HG03280 (cell line): ENCODE measurements at regions not wholly inside any gene's neighbourhood (a gene's known extent, or its start where the extent isn't known, plus 50 kb on each side); places are given as distances from the start of the nearest gene placed in this dataset.

ENCODE experiments used
- ATAC-seq: cut with Tn5 transposase; IDR thresholded peaks from one replicate; pipeline ENCODE4 v1.9.1; 2021; ENCODE audit warnings: mild to moderate bottlenecking, moderate library complexity; ENCODE audit not compliant: unreplicated experiment

DNA sequence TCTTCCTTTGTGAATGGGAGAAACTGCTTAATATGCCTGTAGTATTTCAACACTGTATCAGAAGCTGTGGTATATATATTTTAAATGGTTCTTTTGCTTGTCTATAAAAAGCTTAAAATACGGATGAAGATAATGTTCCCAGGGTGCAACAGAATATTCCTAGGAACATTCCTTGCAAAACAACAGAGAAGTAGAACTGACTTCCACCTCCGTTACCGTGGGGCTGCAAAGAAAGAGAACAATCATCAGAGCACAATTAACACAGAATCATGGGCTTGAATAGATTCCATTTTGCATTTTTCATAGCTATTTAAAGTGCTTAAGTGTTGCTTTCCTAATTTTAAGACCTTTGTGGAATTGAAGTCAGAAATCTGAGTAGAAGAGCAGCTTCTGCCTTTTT is 1227.7 kb downstream of the EFNB2 start:
- no peak for ATAC-seq

DNA sequence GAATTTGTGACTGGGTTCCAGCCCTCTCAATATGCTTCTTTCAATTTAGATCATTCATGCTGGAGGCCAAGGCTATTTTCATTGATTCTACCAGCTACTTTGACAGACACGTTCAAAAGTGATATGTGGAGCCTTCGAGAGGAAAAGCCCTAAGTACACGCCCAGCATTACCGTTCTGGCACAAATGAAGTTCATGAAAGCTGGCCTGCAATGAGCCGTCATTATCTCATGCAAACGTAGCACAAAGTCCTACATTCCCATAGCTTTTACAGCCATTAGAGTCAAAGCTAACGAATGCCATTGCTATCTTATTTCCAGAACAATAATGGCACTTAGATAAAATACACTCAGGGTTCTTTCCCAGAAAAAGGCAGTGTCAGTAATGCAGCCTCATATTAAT is 1237.6 kb downstream of the EFNB2 start:
- ATAC-seq, result no peak

DNA sequence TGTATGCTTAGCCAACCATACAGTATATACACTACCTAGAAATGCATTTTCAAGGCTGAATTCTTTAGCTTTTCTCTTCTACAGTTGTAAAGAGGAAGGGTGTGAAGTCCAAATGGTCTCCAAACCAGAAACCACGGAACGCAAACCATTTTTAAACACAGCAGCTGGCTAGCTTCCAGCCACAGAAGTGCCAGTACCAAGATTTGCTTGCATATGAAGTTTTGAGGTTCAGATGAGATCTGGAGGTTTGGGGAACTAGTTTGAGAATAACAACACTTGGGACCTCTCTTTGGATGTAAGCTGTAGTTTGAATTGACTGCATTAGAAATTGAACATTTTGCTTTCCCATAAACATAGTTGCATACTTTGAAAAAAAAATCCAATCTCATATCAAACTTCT is 1243.5 kb downstream of the EFNB2 start:
- no peak for ATAC-seq

DNA sequence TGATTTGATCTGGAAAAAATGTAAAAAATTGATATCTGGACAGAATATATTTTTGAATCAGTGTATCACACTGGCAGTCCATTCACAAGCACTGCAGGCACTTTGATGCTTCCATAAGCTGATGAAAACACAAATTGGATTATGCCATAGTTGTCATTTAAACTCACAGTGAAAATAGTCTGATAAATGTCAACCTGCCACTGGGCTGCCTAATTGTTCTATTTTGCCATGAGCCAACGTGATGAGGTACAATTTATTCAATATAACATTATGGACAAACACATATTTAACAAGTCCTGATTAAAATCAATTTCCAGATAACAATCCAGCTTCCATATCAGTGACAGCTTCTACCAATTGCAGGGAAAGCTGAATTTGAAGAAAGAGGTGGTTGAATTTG is 1244.9 kb downstream of the EFNB2 start:
- no peak for ATAC-seq

DNA sequence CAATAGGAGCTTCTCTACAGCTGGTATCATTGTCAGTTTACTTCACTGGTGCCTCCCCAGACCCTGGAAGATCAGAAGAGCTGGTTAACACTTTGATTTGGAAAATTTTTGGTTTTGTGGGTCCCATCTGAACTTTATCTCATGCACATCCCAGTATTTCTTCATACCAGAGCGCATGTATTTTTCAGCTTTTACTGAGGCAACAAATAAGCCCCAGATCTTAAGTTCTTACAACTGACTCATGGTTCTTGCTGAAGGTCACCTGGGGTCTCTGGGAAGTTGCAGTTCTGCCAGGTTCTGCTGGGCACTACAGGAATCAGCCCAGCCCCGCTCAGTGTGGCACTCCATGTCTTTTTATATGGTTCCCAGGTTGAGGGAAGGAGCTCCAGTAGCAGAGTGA is 1249.9 kb downstream of the EFNB2 start:
- no peak for ATAC-seq

DNA sequence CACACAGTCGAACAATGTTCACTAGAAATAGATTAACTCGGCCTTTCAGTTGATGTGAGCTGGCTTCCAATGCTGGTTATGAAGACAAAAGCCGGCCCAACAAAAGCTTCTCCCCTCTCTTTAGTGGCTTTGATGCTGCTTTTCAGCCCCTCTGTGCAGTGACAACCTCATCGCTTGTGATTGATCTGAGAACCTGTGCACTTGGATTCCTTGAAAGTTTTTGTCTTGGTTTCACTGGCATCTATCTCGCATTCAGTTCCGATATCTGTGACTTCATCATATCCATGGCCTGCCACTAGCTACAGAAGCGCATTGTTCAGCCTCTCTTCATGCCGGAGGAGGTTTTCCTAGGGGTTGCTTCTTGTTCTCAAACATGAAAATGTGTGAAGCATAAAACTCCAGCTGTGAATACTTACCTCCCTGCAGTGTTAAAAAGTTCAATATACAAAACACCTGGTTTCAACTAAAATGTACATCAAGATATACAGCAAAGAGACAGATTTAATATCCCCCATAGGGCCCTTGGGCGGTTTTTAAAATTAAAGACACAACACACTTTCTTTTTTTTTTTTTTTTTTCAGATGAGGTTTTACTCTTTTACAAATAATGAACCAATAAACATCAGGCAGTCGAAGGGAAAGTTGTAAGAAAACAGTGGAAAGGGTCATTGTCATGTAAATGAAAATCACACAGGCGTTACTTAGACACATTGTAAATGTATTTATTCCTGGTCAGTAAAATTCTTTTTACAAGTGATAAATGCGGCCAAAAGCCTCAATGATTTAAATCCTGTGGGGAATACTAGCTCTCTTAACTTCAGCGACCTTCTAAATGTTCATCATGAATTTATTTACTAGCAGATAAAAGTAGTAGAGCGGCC is 1252.8 kb downstream of the EFNB2 start:
- ATAC-seq, result no peak

DNA sequence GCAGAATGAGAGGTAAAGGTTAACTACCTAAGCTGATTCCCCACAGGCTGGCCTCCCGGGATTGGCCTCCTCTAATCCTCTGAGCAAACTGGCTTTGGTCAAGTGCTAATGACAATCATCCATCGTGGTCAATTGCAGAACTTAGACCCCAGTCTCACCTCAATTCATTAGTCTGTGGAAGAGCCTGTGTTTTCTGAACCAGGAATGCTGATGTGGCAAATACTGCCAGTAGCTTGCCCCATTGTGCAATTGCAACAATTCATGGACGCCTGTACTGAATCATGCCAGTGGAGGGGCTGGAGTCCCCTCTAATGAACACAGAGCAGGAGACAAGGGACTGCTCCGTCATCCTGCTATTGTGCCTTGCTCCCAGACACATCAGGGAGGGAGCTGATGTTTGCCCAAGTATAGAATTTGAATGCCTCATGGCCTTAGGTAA is 1256.5 kb downstream of the EFNB2 start:
- no peak for ATAC-seq

DNA sequence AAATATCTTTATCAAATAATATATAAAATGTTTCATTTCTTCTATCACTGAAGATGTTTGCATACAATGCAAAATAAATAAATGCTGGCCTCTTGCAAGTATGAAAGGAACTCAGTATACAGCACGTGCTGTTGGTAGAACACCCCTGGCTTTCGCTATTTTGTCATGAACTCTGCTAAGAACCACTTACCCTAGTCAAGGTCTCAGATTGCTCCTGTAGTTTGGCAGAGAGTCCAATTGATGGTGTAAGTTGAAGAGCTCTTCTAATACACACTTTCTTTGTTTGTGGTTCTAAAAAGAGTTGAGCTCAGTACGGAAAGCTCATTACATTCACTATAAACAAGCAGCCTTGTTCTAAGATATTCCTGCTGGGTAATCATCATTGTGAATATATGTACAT is 1258.9 kb downstream of the EFNB2 start:
- no peak for ATAC-seq

DNA sequence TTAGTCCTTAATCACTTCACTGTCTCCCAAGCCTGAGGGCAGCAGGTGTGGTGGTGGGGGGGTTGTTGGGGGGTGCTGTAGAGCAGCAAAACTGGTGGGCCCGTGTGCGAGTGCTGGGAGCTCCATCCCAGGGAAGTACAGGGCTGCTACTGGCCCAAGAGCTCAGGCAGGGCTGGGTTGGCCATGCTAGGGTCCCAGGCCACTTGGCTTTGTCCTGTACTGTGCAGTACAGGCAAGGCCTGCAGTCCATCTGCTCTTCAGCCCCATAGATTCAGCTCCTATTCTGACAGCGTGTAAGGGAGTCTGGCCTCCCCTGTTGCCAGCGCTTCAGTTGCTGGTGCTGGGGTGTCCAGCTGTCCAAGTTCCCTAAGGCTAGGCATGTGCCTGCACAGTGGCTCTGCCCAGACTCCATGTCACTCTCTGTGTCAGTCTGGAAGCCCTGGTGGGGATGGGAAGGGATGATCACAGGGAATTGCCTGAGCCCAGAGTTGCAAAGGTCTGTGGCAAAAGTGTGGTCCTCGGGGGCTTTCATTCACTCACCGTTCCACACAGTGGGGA is 1261.7 kb downstream of the EFNB2 start:
- ATAC-seq, result no peak

DNA sequence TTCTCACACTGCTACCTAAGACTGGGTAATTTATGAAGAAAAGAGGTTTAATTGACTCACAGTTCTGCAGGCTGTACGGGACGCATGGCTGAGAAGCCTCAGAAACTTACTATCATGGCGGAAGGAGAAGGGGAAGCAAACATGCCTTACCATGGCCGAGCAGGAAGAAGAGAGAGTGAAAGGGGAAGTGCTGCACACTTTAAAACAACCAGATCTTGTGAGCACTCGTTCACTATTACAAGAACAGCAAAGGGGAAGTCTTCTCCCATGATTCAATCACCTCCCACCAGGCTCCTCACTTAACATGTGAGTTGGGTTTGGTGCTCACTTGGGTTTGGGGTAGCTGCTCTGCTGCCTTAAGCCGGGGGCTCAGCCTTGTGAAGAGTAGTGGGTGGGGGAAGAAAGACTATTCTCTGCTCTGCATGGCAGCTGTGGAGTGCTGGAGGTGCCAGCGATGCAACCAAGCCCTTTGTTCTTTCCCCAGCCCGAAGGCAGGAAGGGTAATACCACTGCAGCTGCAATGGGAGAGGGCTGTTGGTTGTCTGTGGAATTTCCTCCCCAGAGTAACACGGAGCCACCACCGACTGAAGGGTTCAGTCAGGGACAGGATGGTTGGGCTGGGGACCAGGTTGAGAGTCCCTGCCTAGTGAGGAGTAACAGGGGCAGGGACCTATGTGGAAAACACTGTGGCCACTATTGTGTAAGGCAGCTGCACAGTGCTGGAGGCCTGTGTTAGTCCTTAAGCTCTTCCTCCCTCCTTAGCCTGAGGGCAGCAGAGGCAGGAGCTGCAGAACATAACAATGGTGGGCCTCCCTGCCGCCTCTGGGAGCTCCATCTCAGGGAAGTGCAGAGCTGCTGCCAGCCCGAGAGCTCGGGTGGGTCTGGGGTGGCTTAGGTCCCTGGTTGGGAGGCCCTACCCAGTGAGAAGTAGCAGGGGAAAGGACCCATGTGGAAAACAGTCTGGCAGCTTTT is 1262.5 kb downstream of the EFNB2 start:
- ATAC-seq, result no peak

DNA sequence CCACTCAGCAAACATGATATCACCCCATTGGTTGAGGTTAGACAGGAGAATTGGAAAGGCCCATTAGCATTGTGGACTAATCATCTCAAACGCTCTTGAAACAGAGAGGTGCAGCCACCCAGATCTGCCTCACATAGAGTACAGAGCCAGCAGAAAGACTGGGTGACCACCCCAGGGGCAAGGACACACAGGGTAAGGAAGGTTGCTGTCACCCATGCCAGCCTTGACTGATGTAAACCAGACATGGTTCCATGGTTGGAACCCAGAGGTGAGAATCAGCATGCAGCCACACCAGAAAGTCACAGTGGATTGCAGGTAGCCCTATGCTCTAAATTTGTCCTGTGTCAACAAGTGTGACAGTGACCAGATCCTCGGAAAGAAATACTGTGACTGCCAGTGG is 1268.8 kb downstream of the EFNB2 start:
- no peak for ATAC-seq

DNA sequence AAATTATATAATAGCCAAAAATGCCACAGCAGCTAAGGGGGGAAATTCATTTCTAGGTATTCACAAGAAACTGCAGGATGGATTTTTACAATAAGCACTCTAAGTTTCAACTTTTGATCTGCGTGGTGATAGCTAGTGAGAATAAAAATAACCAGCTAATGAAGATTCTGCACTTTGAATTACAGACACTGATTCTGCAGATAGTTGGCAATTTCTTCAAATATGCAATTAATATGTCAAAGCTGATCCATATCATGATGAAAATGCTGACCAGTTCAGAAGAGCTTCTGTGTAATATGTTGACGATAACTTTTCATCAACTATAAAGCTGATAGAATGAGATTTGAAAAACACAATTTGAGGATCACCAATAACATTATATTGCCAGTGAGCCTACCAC is 1272.9 kb downstream of the EFNB2 start:
- no peak for ATAC-seq

DNA sequence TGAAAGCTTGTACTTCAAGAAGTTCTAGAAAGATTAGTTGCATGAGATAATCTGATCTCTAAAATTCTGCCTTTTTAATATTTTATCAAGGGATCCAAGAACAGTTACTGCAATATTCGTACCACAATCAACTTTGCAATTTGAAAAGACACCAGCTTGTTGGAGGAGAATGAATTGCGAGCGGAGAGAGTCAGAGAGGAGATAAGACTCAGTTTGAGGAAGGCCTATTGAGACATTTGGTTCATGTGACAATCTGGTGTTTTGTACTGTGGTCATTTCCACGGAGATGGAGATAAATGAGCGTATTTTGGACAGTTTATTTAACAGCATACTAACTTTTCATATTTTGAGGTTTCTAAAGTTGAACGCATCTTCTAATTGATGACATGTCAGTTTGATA is 1276.0 kb downstream of the EFNB2 start:
- ATAC-seq, result no peak

DNA sequence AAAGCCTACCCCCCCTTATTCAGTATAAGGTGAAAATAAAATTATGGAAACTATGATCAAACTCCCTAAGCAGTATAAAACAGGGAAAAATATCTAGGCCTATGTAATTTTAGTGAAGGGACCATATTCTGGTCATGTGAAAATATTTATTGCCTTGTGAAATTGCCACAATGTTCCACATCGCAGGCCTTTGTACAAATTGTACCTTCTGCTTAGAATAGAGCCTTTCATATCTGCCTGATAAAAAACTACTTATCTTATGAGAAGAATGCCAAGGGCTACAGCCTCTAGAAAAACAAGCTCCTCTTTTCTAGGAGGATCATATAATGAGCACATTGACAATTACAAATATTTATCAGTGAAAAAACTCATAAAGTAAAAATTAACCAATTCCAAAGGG is 1280.0 kb downstream of the EFNB2 start:
- no peak for ATAC-seq

DNA sequence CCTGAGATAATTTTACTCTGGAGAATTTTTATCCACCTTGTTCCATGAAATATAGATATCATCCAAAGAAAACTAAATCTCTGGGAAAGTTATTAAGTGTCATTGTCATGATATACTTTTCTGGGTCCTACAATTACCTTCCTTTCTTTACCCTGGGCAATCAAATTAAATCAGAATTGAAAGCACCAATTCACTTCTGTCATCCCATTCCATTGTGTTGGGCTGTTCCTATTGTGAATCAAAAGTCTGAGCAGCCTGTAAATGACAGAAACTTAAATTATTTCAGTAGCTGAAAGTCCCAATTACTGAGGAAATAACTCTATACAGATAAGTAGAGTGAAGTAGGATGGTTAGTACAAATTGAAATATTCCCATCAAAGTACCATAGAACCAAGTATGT is 1284.2 kb downstream of the EFNB2 start:
- no peak for ATAC-seq

DNA sequence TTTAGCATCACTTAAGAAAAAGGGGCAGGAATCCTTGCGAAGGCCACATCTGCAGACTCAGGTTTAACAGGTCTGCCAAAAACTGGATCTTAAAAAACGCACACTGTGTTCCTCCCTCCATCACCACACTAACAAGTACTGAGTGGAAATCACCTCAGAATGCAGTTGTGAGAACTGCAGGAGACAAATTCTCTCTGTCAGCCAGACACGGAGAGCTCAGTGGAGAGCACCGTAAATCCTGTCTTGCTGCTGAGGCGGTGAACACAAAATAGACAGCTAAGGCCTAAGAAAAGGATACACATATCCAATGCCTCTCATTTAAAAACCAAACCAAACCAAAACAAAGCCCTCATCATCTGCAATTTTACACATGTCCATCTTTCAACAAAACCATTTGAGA is 1287.6 kb downstream of the EFNB2 start:
- no peak for ATAC-seq

DNA sequence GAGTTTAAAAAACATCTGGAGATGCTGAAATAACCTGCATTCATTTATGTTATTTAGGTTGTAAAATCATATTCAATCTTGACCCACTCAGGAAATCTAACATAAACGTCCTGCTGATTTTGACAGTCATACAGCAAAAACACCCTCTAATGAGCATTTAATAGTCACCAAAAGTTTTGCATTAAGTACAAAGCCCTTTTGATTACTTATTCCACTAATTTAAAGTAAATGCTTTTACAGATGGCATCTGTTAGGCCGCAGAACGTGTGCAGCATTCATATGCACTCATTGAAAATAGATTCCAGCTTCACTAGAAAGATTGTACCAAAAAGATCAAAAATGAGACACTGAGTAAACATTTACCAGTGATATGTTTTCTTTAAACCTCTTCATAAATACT is 1295.1 kb downstream of the EFNB2 start:
- no peak for ATAC-seq

DNA sequence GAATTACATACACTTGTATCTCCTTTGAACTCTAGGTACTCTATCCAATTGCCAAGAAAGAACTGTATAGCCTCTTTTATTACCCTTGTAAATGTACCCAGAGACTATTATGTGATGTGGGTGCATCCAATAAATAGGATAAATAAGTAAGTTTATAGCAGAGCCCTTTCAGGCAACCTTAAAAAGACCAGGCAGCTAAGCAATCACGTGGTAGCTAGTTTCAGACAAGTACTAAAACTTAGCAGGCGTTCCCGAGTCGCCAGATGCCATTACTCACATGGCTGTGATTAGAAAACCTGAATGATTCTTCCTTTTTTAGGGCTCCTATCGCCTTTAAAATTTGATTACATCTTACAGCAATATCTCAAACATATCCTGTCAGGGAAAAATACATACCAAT is 1303.0 kb downstream of the EFNB2 start:
- no peak for ATAC-seq

DNA sequence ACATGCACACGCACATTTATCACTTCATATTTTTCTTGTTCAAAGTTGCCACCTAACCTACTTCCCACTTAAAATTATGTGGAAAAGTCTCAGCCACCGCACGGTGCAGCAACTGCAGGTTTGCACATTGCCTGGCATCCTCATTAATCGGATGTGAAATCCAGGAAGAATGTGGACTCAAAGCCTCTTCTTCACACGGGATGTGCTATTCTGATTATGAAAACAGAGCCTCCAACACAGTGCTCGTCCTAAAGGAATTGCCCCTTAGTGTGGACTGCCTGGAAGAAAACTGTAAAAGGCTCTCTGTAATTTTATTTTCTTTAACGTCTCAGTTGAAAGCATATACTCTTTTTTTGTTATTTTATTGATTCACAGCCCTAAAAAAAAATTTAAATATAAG is 1303.5 kb downstream of the EFNB2 start:
- no peak for ATAC-seq

DNA sequence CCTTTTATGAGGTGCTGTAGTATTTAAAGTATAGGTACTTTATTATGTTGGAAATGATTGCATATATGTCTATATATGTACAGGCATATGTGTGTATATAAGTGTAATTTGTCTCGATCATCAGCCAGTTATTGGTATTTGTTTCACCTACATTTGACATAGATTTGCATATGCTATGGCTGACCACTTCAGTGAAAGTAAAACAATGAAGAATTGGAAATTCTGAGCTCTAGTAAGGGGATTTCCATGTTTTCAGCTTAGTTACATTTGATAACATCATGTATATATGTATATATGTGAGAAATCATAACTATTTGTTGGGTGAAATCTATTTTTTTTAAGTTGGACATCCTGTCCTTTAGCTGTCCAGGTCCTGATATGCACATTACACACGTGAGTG is 1303.9 kb downstream of the EFNB2 start:
- ATAC-seq, result no peak

DNA sequence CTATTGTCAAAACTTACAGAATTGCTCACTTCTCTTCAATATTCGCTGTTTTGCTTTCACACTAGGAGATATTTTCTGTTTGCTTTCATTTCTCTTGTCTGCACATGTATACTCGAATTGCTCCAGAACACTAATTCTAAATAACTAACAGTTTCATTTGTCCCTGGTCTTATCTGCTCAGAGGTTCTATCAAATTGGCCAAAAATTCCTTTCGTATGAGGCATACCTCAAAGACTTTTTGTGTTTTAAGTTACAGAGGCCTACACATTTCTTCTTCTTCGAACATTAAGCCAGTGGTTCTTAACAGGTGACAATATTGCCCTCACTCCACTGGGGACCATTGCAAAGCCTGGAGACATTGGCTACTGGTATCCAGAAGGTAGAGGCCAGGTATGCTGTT is 1314.6 kb downstream of the EFNB2 start:
- no peak for ATAC-seq

DNA sequence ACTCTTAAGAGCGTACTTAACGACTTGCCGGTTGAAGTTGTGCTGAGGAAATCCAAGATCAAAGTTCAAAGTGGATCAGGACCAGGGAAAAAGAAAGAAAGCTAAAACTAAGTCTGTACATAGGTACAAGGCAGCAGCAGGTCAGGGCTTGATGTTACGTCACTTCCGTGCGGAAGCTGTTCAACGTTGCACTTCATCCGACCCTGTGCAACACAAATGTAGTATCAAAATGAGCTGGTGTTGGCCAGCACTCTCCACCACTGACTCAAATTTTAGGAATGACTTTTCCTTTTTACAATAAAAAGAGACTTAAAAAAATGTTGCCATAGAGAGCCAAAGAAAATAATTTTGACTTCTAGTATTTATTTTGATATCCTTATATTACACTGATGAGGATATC is 1315.4 kb downstream of the EFNB2 start:
- ATAC-seq, result no peak
